ENCODE measurements at regions not wholly inside any gene's neighbourhood (a gene's known extent, or its start where the extent isn't known, plus 50 kb on each side); places are given as distances from the start of the nearest gene placed in this dataset.

GRCh38 chr16:8474587-8474986 is 115.7 kb downstream of the TMEM114 start:
- Histone ChIP-seq H3K9ac (ENCODE audit: low read length) (no peak overlapping the region), H3K4me1 (ENCODE audit: control insufficient read depth in 1 of 2, insufficient read depth in 2 of 2, low read length in 2 of 2) (no peaks in the 10 kb centered on the region), H3K4me3 (replicated peaks in 1 of 2; ENCODE audit: low read depth in 1 of 2, low read length in 2 of 2) (no peak overlapping the region), H3K36me3 (ENCODE audit: control insufficient read depth in 1 of 2, insufficient read depth in 2 of 2, low read length in 2 of 2) (no peaks in the 10 kb centered on the region), H2AFZ (ENCODE audit: low read depth, low read length, poor library complexity, severe bottlenecking) (no peak overlapping the region), H4K20me1 (ENCODE audit: insufficient read depth) (no peaks in the 10 kb centered on the region), H3K27me3 (ENCODE audit: insufficient read depth, low read length) (no peaks in the 10 kb centered on the region; the same call in 1 of the 2 replicates), H3K9me2 (ENCODE audit: insufficient read depth) (no peaks in the 10 kb centered on the region), H3K79me2 (ENCODE audit: insufficient read depth, low read length) (no peaks in the 10 kb centered on the region), H3K9me3 (ENCODE audit: control insufficient read depth in 1 of 2, insufficient read depth in 1 of 2, low read depth in 1 of 2, low read length in 2 of 2) (no peaks in the 10 kb centered on the region), H3K27ac (ENCODE audit: low read depth, low read length) (no peak overlapping the region), H3K4me2 (ENCODE audit: low read length) (no peak overlapping the region)
- intact Hi-C loops (cut with micrococcal nuclease): no loop called here
- BruUV-seq (replicated peaks): no TSS peak
- CTCF ChIA-PET: no interaction called here
- TF ChIP-seq CEBPB (IDR thresholded peaks at IDR 0.05; ENCODE audit: low read depth) (no peak), CBX3 (IDR thresholded peaks at IDR 0.05; ENCODE audit: low read depth) (no peak), ATF3 (IDR thresholded peaks at IDR 0.05) (no peak), POLR2AphosphoS5 (IDR thresholded peaks at IDR 0.05; ENCODE audit: low read depth, low read length) (no peak), SIN3A (IDR thresholded peaks at IDR 0.05; ENCODE audit: low read depth) (no peak), ZFX (IDR thresholded peaks at IDR 0.05) (no peak)
- TF ChIP-seq, protein P1, sequence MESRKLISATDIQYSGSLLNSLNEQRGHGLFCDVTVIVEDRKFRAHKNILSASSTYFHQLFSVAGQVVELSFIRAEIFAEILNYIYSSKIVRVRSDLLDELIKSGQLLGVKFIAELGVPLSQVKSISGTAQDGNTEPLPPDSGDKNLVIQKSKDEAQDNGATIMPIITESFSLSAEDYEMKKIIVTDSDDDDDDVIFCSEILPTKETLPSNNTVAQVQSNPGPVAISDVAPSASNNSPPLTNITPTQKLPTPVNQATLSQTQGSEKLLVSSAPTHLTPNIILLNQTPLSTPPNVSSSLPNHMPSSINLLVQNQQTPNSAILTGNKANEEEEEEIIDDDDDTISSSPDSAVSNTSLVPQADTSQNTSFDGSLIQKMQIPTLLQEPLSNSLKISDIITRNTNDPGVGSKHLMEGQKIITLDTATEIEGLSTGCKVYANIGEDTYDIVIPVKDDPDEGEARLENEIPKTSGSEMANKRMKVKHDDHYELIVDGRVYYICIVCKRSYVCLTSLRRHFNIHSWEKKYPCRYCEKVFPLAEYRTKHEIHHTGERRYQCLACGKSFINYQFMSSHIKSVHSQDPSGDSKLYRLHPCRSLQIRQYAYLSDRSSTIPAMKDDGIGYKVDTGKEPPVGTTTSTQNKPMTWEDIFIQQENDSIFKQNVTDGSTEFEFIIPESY (IDR thresholded peaks at IDR 0.05; ENCODE audit: extremely low read depth, insufficient replicate concordance, low read length): no peak
- no peak for ATAC-seq
- no peak for DNase-seq (ENCODE audit: low read depth, low spot score)
- POLR2A ChIA-PET: no interaction called here
- RAD21 ChIA-PET (ENCODE audit: low non-redundant PET in 1 of 2, low total read pairs in 2 of 2, uncharacterized antibody in 2 of 2, unreplicated experiment in 2 of 2): no interaction called here

DNA sequence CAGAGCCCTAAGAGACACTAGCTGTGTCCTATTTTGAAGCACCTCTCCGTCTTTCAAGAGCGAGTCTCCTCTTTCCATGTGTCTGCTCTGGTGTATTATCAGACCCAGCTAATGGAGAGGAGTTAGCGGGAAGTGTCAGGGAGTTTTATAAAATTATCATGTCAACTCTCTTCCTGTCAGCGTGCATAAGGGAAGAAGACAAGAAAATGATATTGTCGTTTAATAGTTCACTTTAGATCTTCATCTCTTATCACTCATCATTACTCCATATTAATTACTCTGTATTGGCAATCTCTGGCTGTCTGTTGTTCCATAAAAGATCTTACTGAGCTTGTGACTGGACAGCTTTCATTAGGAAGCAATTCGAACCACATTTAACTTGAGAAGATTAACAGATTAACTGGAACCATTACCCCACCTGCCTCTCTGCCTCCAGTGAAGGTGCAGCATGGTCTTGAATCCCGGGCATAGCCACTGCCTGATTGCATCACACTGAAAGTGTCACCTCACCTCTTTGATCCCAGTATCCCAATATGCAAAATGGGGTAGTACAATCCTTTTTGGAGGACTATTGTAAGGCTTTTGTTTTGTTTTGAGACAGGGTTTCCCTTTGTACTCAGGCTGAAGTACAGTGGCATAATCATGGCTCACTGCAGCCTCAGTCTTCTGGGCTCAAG is 121.1 kb downstream of the TMEM114 start:
- ATAC-seq: no peak
- H3K9me3 ChIP-seq (ENCODE audit: control insufficient read depth in 1 of 2, insufficient read depth in 1 of 2, low read depth in 1 of 2, low read length in 2 of 2): no peaks in the 10 kb centered on the region
- H2AFZ ChIP-seq (ENCODE audit: low read depth, low read length, poor library complexity, severe bottlenecking): no peak overlapping the region
- H3K9ac ChIP-seq (ENCODE audit: low read length): no peak overlapping the region
- H3K27me3 ChIP-seq (ENCODE audit: insufficient read depth, low read length): no peaks in the 10 kb centered on the region
- intact Hi-C loops (cut with micrococcal nuclease): no loop called here
- H3K4me3 ChIP-seq (replicated peaks in 1 of 2; ENCODE audit: low read depth in 1 of 2, low read length in 2 of 2): no peak overlapping the region
- H3K4me2 ChIP-seq (ENCODE audit: low read length): no peak overlapping the region
- CTCF ChIA-PET: no interaction called here
- DNase-seq (ENCODE audit: low read depth, low spot score): no peak
- no peaks in the 10 kb centered on the region for H3K36me3 ChIP-seq (ENCODE audit: control insufficient read depth in 1 of 2, insufficient read depth in 2 of 2, low read length in 2 of 2)
- TF ChIP-seq ZFX (IDR thresholded peaks at IDR 0.05): no peak
- no peaks in the 10 kb centered on the region for H4K20me1 ChIP-seq (ENCODE audit: insufficient read depth)
- no peak overlapping the region for H3K27ac ChIP-seq (ENCODE audit: low read depth, low read length)
- H3K79me2 ChIP-seq (ENCODE audit: insufficient read depth, low read length): no peaks in the 10 kb centered on the region
- RAD21 ChIA-PET (ENCODE audit: low non-redundant PET in 1 of 2, low total read pairs in 2 of 2, uncharacterized antibody in 2 of 2, unreplicated experiment in 2 of 2): no interaction called here
- POLR2A ChIA-PET: no interaction called here
- no TSS peak for BruUV-seq (replicated peaks)
- no peaks in the 10 kb centered on the region for H3K4me1 ChIP-seq (ENCODE audit: control insufficient read depth in 1 of 2, insufficient read depth in 2 of 2, low read length in 2 of 2)
- no peaks in the 10 kb centered on the region for H3K9me2 ChIP-seq (ENCODE audit: insufficient read depth)

Measured in HCT116 (cell line).